ENCODE measurements at regions not wholly inside any gene's neighbourhood (a gene's known extent, or its start where the extent isn't known, plus 50 kb on each side); places are given as distances from the start of the nearest gene placed in this dataset.

DNA sequence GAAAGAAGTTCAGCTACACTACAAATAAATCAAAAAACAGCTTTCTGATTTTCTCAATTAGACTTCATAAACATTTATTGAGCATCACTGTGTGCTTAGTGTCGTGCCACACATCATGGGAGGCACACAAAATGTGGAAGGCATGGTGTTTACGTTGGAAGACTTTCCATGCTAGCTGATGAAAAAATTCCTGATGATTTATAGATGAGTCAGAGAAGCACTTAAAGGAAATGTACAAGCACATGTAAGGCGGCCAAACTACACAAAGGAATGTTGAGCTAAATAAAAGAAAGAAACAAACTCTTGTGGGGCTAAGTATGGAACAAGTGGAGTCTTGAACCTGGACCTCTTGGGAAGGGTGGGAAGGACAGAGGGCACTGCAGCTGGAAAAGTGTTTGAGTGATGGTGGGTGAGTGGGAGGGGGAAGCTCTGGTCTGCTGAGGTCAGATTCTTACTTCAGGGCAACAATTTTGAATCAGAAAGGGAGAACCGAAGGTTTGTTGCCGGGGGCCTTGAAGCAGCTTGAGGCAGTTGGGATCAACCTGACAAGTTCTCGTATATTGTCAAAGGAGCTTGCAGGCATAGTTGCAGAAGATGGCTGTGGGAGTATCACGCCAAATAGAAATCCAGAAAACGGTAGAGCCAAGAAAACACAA lies 66.9 kb downstream of the FOXB1 start:
- DNase-seq (ENCODE audit: low spot score) = no peak
- H3K27ac ChIP-seq (ENCODE audit: poor library complexity, severe bottlenecking) = peak overlapping the region; percentile 65

DNA sequence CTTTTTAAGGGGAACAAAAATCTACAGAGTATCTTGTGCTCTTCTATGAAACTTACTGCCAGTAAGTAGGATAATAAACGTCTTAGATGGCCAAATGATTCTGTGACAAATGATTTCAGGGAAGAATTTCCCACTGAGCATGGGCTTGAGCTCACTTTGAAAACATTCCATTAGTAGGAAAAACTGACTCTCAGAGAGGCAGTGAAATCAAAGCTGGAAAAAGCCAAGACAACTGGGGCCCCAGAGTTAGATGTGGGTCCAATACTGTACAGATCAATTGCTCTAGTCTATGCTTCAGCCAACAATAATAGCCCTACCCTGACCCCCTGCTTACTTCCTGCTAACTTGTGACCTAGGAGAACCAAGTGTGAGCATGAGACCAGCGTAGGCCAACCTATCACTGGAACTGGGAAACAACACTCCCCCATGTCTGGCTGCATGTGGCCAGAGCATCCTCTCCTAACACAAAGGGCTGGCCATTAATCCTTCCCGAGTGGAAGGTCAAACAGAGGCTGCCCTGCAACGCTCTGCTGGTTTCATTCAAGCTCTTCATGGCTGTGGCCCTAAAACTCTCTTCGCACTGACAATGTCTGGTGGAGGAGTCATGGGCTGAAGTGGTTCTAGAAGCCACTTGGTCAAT lies 68.8 kb downstream of the FOXB1 start:
- TF ChIP-seq CTCF (IDR thresholded peaks at IDR 0.05; ENCODE audit: poor library complexity, severe bottlenecking) = no peak
- H3K4me3 ChIP-seq (ENCODE audit: severe bottlenecking) = no peak overlapping the region
- H3K9me3 ChIP-seq (ENCODE audit: severe bottlenecking) = no peaks in the 10 kb centered on the region
- H3K36me3 ChIP-seq (ENCODE audit: low read depth) = no peaks in the 10 kb centered on the region
- ATAC-seq (ENCODE audit: low read depth) (no peak), DNase-seq (ENCODE audit: low spot score) (no peak)
- no peaks in the 10 kb centered on the region for H3K27me3 ChIP-seq (ENCODE audit: insufficient read depth, poor library complexity, severe bottlenecking)
- H3K4me1 ChIP-seq (ENCODE audit: insufficient read depth, poor library complexity, severe bottlenecking) = peaks cover 11% of the 10 kb centered on the region
- no peak overlapping the region for H3K27ac ChIP-seq (ENCODE audit: poor library complexity, severe bottlenecking)

More for the DNA sequence above, 66.9 kb downstream of the FOXB1 start:
- Histone ChIP-seq H3K27me3 (ENCODE audit: insufficient read depth, poor library complexity, severe bottlenecking) (no peaks in the 10 kb centered on the region), H3K4me1 (ENCODE audit: insufficient read depth, poor library complexity, severe bottlenecking) (peaks cover 11% of the 10 kb centered on the region), H3K9me3 (ENCODE audit: severe bottlenecking) (no peaks in the 10 kb centered on the region), H3K4me3 (ENCODE audit: severe bottlenecking) (no peak overlapping the region), H3K36me3 (ENCODE audit: low read depth) (no peaks in the 10 kb centered on the region)
- no peak for TF ChIP-seq CTCF (IDR thresholded peaks at IDR 0.05; ENCODE audit: poor library complexity, severe bottlenecking)
- peak; percentile 96 for ATAC-seq (ENCODE audit: low read depth)

DNA sequence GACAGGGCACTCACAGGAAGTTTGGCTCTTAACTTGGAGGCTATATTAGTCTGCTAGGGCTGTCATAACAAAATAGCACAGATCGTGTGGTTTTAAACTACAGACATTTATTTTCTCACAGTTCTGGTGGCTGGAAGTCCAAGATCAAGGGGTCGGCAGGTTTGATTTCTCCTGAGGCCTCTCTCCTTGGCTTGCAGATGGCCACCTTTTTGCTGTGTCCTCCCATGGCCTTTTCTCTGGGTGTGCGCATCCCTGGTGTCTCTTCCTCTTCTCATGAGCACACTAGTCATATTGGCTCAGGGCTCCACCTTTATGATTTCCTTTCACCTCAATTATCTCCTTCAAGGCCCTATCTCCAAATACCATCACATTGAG lies 69.3 kb downstream of the FOXB1 start:
- H3K4me1 ChIP-seq (ENCODE audit: insufficient read depth, poor library complexity, severe bottlenecking) = peaks cover 11% of the 10 kb centered on the region
- no peak for ATAC-seq (ENCODE audit: low read depth)
- DNase-seq (ENCODE audit: low spot score) = no peak
- no peaks in the 10 kb centered on the region for H3K36me3 ChIP-seq (ENCODE audit: low read depth)
- no peak overlapping the region for H3K27ac ChIP-seq (ENCODE audit: poor library complexity, severe bottlenecking)
- TF ChIP-seq CTCF (IDR thresholded peaks at IDR 0.05; ENCODE audit: poor library complexity, severe bottlenecking) = no peak
- H3K9me3 ChIP-seq (ENCODE audit: severe bottlenecking) = no peaks in the 10 kb centered on the region
- H3K27me3 ChIP-seq (ENCODE audit: insufficient read depth, poor library complexity, severe bottlenecking) = no peaks in the 10 kb centered on the region
- H3K4me3 ChIP-seq (ENCODE audit: severe bottlenecking) = no peak overlapping the region

DNA sequence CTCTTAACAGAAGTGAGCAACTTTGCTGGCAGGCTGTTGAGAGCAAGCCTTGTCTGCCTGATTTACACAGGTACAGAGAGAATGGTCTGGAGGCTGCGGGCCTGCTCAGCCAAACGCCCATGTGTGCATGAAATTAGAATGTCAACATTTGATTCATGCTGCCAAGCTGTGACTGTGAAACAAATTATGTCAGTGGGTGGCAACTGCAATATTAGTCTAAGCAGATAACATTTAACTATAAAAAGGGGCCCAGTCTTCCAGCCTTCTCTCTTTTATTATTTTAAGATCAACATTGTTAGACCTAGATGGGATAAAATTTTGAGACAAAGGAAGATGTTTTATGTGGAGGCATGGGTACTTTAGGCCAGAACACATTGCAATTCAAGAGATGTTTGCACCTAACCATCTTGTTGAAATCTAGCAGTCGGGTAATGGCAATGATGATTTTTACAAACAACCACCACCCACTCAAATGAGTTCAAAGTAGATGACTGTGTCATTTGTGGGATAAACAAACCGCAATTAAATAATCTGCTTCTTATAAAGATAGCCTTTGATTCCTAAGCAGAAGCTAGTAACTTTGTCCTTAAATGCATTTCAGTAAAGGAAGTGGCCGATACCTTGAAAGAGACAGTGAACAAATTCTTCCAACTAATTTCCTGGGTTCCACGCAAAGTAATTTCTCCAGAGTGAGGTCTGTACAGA lies 70.2 kb downstream of the FOXB1 start:
- H3K36me3 ChIP-seq (ENCODE audit: low read depth) = no peaks in the 10 kb centered on the region
- no peak overlapping the region for H3K27ac ChIP-seq (ENCODE audit: poor library complexity, severe bottlenecking)
- no peak overlapping the region for H3K4me3 ChIP-seq (ENCODE audit: severe bottlenecking)
- peak; percentile 39; the same call in 1 of the 3 replicates for ATAC-seq (ENCODE audit: low read depth)
- peaks cover 11% of the 10 kb centered on the region for H3K4me1 ChIP-seq (ENCODE audit: insufficient read depth, poor library complexity, severe bottlenecking)
- DNase-seq (ENCODE audit: low spot score) = no peak
- no peak for TF ChIP-seq CTCF (IDR thresholded peaks at IDR 0.05; ENCODE audit: poor library complexity, severe bottlenecking)
- H3K9me3 ChIP-seq (ENCODE audit: severe bottlenecking) = no peaks in the 10 kb centered on the region
- H3K27me3 ChIP-seq (ENCODE audit: insufficient read depth, poor library complexity, severe bottlenecking) = no peaks in the 10 kb centered on the region
